ENCODE measurements at regions not wholly inside any gene's neighbourhood (a gene's known extent, or its start where the extent isn't known, plus 50 kb on each side); places are given as distances from the start of the nearest gene placed in this dataset.
A peak's percentile ranks its signal among the peaks of the same experiment; 100 is the strongest.

- peak overlapping the region; percentile 77 for H3K4me2 ChIP-seq (ENCODE audit: insufficient read depth, low read length)
- peaks cover 54% of the 10 kb centered on the region for H3K4me1 ChIP-seq (ENCODE audit: control insufficient read depth, extremely low read depth, insufficient read depth, low read length)
- TF ChIP-seq MYC (IDR thresholded peaks at IDR 0.05; ENCODE audit: low read depth, low read length) = peak; percentile 99
- TF ChIP-seq GATA2 (IDR thresholded peaks at IDR 0.05; ENCODE audit: insufficient read depth, insufficient read length, low read depth, low read length) = peak; percentile 99
- TF ChIP-seq POLR2A (IDR thresholded peaks at IDR 0.05; ENCODE audit: low read depth, low read length) = peak; percentile 86
- peak; percentile 98 for TF ChIP-seq JUN (IDR thresholded peaks at IDR 0.05; ENCODE audit: borderline replicate concordance, insufficient read depth, insufficient read length, low read depth)
- peak; percentile 81 for TF ChIP-seq MAX (IDR thresholded peaks at IDR 0.05; ENCODE audit: insufficient read depth, insufficient read length)
- peak; percentile 98 for TF ChIP-seq POLR2AphosphoS5 (IDR thresholded peaks at IDR 0.05; ENCODE audit: insufficient read depth, low read depth, low read length)
- no peak for TF ChIP-seq CTCF (IDR thresholded peaks at IDR 0.05; ENCODE audit: extremely low read depth in 1 of 2, insufficient read depth in 1 of 2, low read depth in 1 of 2, low read length in 2 of 2)
- TF ChIP-seq FOS (IDR thresholded peaks at IDR 0.05; ENCODE audit: borderline replicate concordance, insufficient read depth, low read length) = peak; percentile 99
- no peak for TF ChIP-seq EZH2 (IDR thresholded peaks at IDR 0.05; ENCODE audit: borderline replicate concordance, low read depth, low read length, severe bottlenecking)
- H3K36me3 ChIP-seq (ENCODE audit: control insufficient read depth in 2 of 2, extremely low read depth in 1 of 2, insufficient read depth in 2 of 2, low read length in 2 of 2) = no peaks in the 10 kb centered on the region
- dilution Hi-C loops (cut with MboI; ENCODE audit: extremely low pct_ligation_motif_present, low sequenced_read_pairs) = no loop called here
- no peaks in the 10 kb centered on the region for H3K9me1 ChIP-seq (replicated peaks; ENCODE audit: control insufficient read depth, extremely low read depth, insufficient read depth, low read length)
- H2AFZ ChIP-seq (ENCODE audit: low read depth, low read length) = no peak overlapping the region
- FAIRE-seq (peak; percentile 95), DNase-seq (ENCODE audit: low read depth, low spot score) (peak; percentile 100)
- no peaks in the 10 kb centered on the region for H3K27me3 ChIP-seq (ENCODE audit: control insufficient read depth in 2 of 2, insufficient read depth in 2 of 2, low read length in 2 of 2)
- BruUV-seq (replicated peaks) = no TSS peak
- H3K9ac ChIP-seq (replicated peaks; ENCODE audit: extremely low read depth, insufficient read depth, low read length) = peak overlapping the region; percentile 77
- H4K20me1 ChIP-seq (replicated peaks; ENCODE audit: control insufficient read depth, extremely low read depth, insufficient read depth, low read length) = no peaks in the 10 kb centered on the region
- no peaks in the 10 kb centered on the region for H3K79me2 ChIP-seq (ENCODE audit: control insufficient read depth, insufficient read depth, low read length)
- intact Hi-C loops (cut with micrococcal nuclease) = loop anchor here (1.0 to 5.0 kb wide), 12 partner anchors 45 to 1464 kb away; no protein-coding TSS in a partner anchor
- no peaks in the 10 kb centered on the region for H3K9me3 ChIP-seq (replicated peaks; ENCODE audit: control insufficient read depth, insufficient read depth, low read length)
- H3K27ac ChIP-seq (ENCODE audit: insufficient read depth, low read depth, low read length) = peak overlapping the region; percentile 97
- H3K4me3 ChIP-seq (replicated peaks in 1 of 3; ENCODE audit: insufficient read depth in 1 of 3, low read depth in 1 of 3, low read length in 3 of 3) = no peak overlapping the region
- POLR2A ChIA-PET = interaction anchor here (1.0 to 1.3 kb wide), 3 partner anchors 57 to 61 kb away, joined by 5 to 13 read pairs (median 7); partner anchors contain the start of gene FLRT2
- CTCF ChIA-PET = interaction anchor here (0.6 to 1.6 kb wide), 7 partner anchors 11 to 640 kb away, joined by 3 to 17 read pairs (median 4); no protein-coding TSS in a partner anchor
Observed at GRCh38 chr14:85471744-85472143, 58.2 kb upstream of the FLRT2 start.
